ENCODE measurements at regions not wholly inside any gene's neighbourhood (a gene's known extent, or its start where the extent isn't known, plus 50 kb on each side); places are given as distances from the start of the nearest gene placed in this dataset.

DNA sequence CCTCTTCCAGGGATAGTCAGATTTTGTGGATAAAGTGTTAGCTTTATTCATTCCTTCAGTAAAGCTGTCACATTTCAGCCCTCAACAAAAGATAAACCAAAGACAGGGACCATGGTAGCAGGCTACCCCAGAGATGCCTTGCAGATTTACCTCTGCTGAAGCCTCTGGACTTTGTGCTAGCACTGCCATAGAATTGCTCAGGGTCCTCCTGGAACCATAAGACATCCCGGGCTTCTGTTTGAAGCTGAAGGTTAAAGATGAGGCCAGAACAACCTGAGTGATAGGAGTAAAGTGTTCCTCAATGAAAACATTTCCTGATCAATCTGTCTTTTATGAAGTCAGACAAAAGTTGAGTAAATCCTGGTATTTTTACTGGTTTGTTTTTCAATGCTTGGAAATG lies 57.5 kb upstream of the ARL15 start:
- DNase-seq, result no peak

DNA sequence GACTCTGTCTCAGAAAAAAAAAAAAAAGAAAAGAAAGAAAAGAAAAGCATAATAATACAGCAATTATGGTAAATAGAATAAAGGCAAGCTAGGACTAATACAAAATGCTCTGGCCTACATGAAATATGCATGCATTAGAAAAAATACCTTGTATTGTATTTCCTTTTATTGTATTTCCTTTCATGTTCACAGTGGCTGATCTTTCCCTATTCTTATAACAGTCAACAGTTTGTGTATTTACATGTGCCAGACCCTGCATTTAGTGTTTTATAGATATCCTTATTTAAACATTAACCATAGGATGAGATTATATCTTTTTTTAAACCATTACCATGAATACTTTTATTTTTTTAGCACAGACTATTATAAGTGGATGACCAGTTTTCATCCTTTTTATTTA lies 56.3 kb upstream of the ARL15 start:
- DNase-seq, result no peak

DNA sequence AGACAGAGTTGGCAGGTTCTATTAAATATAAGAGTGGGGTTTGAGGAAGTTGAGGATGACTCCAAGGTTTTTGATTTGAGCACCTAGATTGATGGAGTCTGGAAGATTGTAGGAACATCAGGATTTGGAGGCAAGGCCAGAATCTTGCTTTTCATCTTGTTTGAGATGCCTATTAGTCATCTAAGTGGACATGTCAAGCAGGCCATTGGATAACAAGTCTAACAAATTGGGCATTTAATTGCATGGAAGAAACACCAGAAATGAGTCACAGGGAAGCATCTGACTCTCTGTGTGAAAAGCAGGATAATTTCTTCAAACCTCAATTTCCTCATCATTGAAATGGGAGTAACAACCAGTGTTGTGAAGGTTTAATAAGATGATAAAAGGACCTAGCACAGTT lies 53.3 kb upstream of the ARL15 start:
- no peak for DNase-seq

DNA sequence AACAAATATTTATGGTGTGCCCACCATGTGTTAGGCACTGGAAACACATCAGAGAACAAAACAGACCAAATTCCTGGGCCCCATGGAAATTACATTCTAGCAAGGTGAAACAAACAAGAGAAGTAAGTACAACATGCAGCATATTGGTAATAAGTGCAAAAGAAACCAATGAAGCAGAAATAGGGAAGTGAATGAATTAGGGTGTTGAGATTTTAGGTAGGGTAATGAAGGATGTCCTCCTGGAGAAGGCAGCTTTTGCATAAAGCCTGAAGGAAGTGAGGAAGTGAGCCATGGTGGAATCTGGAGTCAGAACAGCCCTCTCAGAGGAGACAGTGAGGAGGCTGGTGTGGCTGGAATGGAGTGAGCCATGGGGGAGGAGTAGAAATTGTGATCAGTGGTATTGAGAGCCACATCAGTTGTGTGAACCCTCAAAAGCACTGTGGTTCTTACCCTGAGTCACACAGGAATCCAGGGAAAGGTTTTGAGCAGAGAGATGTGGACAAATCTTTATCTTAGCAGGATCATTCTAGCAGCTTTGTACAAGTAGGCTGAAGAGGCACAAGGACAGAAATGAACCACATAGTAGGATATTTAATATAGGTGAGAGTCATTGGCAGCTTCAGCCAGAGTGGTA lies 52.7 kb upstream of the ARL15 start:
- DNase-seq, result no peak

DNA sequence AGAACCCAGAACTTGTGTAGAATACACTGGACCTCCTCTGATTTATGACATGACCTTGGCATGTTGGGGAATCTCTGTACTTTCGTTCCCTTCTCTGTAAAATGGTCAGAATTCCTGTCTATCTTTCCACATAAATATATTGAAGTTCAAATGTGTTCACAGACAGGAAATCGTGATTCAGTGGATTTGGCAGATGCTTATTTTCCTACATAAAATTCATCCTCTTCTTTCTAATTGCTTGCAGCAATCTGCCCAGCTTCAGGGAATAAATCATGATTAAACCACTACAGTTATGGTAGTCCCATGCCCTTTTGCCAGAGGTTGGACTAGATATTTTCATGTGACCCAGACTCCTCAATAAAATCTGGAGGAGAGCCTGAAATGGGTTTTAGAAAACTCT lies 52.1 kb upstream of the ARL15 start:
- no peak for DNase-seq

DNA sequence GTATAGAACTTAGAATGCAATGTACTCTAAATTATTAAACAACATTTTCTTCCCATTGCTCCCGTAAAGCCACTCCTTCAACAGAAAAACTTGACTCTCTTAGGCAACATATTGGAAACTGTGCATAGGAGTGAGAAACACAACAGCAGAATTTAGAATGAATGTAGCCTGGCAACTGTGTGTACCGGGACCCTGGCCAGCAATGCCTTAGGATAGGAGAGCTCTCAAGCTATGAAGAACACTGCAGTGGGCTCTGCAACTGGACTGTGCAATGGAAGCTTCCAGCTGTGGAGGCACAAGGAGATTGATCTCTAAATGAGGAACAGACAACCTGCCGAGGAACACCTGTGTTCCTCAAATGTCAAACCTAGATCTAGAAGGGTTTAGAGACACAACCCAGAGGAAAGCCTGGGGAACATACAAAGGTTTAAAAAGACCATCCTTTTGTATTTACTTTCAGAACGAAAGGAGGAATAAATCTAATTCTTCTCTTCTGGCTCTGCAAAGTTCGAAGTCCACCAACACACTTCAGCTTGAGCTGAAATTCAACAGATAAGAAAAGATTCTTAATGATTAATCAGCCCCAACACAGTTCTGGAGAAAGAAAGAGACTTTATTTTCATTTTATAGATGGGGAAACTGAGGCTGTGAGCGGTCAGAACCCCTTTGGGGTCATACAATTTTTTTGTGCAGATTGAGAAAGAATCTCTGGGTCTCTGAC lies 51.5 kb upstream of the ARL15 start:
- DNase-seq, result no peak

DNA sequence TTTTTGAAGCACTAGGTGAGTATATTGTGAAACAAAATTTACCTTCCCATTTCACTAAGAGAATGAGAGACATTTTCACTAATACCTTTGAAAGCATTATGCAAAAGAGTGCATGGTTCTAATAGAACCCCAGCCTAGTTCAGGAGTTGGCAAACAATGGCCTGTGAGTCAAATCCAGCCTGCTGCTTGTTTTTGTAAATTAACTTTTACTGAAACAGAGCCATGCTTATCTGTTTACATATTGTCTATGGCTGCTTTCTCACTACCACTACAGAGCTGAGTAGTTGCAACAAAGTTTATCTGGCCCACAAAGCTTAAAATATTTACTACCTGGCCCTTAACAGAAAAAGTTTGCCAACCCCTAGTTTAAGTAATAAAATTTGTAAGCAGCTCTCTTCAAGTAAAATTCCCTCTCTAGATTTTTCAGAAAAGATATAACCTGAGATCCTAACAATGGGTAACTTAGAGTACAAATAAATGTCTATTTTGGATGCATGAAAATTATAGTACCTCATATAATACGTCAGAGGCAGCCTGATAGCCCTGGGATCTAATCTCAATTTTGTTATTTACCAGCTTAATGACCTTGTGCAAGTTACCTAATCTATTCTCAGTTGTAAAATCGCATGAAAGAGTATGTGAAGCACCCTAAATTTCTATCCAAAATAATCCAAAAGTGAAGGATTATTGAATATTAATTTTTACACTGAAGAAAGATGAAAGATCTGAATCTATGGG lies 50.7 kb upstream of the ARL15 start:
- DNase-seq, result no peak
